Vagina (tissue), 2 donors: ENCODE measurements at regions not wholly inside any gene's neighbourhood (a gene's known extent, or its start where the extent isn't known, plus 50 kb on each side); places are given as distances from the start of the nearest gene placed in this dataset.

Source experiments
- POLR2A ChIP-seq, 2 donors: fragments of 450-650 bp; IDR thresholded peaks; one replicate each; pipeline ENCODE4 v1.6.1; 2017; ENCODE audit warnings: antibody characterized with exemption in 2 of 2, mild to moderate bottlenecking in 2 of 2, moderate library complexity in 2 of 2
- TF ChIP-seq, protein P1 (sequence below), 3 experiments: fragments of 450-650 bp in 2 of 3; fragments of 200-600 bp in 1 of 3; sonication (generic) in 1 of 3; IDR thresholded peaks; one replicate each; pipeline ENCODE4 v1.5.1; 2017 to 2019; ENCODE audit warnings: antibody characterized with exemption in 3 of 3, mild to moderate bottlenecking in 2 of 3, moderate library complexity in 2 of 3

DNA sequence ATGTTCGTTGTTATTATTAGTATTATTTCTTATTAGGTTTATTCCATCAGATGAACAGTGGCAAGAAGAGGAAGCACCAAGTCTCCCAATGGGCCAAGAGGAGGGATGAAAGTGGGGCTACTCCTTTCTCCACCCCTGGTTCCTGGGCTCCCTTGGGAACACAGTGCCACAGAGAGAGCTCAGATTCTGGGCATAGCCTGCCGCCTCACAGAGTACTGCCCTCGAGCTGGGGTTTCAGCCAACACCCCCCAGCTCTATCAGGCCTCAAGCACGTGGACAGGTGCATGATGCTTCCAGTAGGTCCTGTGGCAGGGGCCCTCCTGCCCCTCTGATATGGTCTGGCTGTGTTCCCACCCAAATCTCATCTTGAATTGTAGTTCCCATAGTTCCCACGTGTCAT is 103.6 kb upstream of the RNF32 start:
- no peak for TF ChIP-seq POLR2A (IDR thresholded peaks at IDR 0.05)
- TF ChIP-seq, protein P1, sequence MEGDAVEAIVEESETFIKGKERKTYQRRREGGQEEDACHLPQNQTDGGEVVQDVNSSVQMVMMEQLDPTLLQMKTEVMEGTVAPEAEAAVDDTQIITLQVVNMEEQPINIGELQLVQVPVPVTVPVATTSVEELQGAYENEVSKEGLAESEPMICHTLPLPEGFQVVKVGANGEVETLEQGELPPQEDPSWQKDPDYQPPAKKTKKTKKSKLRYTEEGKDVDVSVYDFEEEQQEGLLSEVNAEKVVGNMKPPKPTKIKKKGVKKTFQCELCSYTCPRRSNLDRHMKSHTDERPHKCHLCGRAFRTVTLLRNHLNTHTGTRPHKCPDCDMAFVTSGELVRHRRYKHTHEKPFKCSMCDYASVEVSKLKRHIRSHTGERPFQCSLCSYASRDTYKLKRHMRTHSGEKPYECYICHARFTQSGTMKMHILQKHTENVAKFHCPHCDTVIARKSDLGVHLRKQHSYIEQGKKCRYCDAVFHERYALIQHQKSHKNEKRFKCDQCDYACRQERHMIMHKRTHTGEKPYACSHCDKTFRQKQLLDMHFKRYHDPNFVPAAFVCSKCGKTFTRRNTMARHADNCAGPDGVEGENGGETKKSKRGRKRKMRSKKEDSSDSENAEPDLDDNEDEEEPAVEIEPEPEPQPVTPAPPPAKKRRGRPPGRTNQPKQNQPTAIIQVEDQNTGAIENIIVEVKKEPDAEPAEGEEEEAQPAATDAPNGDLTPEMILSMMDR (IDR thresholded peaks at IDR 0.05) = no peak
